CD4-positive, alpha-beta T cell (primary cell): ENCODE measurements at regions not wholly inside any gene's neighbourhood (a gene's known extent, or its start where the extent isn't known, plus 50 kb on each side); places are given as distances from the start of the nearest gene placed in this dataset.
"Not testable (repeated sequence)": the region's sequence is repeated elsewhere in the genome, so short reads cannot be mapped to it uniquely, and the experiment has no call there.

ENCODE experiments used
- ATAC-seq: fragments of 200-7000 bp; cut with Tn5 transposase; one replicate; pipeline ENCODE4 v1.10.0; 2022; ENCODE audit warnings: mild to moderate bottlenecking; ENCODE audit not compliant: poor library complexity
- CTCF ChIA-PET: fragments of 350-600 bp; sonication (Branson Sonifier 250); formaldehyde crosslinking; loops from one replicate; lab custom pipeline; 2021; ENCODE audit warnings: antibody characterized with exemption, inconsistent platforms; lab: Charles Lee
- POLR2A ChIA-PET: fragments of 350-600 bp; sonication (Branson Sonifier 250); formaldehyde crosslinking; loops from one replicate; lab custom pipeline; 2021; ENCODE audit warnings: antibody characterized with exemption, inconsistent platforms; lab: Charles Lee
- DNase-seq, 14 experiments: peaks; one replicate each; pipeline ENCODE4 v3.0.0-alpha.2; 2013 to 2020; ENCODE audit warnings: mixed read lengths in 2 of 14
- H3K27ac ChIP-seq, 2 donors: one replicate each; pipeline versions ENCODE4 v1.5.1 to v1.7.0; 2013; ENCODE audit warnings: low read length in 2 of 2, low read depth in 1 of 2, mild to moderate bottlenecking in 1 of 2
- H3K27me3 ChIP-seq, 2 experiments: 1 replicate in 1 of 2; 2 replicates in 1 of 2; pipeline versions ENCODE4 v1.6.1 to v1.7.0; 2013; ENCODE audit warnings: low read length in 2 of 2, control low read depth in 1 of 2, mild to moderate bottlenecking in 1 of 2, moderate library complexity in 1 of 2; ENCODE audit not compliant: insufficient read depth in 2 of 2, control insufficient read depth in 1 of 2
- H3K36me3 ChIP-seq: one replicate; pipeline ENCODE4 v1.6.1; 2013; ENCODE audit warnings: low read length, control low read depth; ENCODE audit not compliant: insufficient read depth
- H3K4me1 ChIP-seq: one replicate; pipeline ENCODE4 v1.6.1; 2013; ENCODE audit warnings: low read length, control low read depth; ENCODE audit not compliant: insufficient read depth
- H3K4me3 ChIP-seq: one replicate; pipeline ENCODE4 v1.5.1; 2013; ENCODE audit warnings: mild to moderate bottlenecking, low read length, moderate library complexity
- H3K9me3 ChIP-seq, 2 experiments: 1 replicate in 1 of 2; 2 replicates in 1 of 2; pipeline versions ENCODE4 v1.6.1 to v1.7.0; 2013; ENCODE audit warnings: low read length in 2 of 2, mild to moderate bottlenecking in 2 of 2, control low read depth in 1 of 2, moderate library complexity in 1 of 2; ENCODE audit not compliant: control insufficient read depth in 1 of 2, insufficient read depth in 1 of 2
- H3K27ac Mint-ChIP-seq: one replicate; pipeline ENCODE4 v1.8.0; 2020; ENCODE audit warnings: mixed read lengths
- H3K27me3 Mint-ChIP-seq: one replicate; pipeline ENCODE4 v1.8.0; 2021; ENCODE audit warnings: mixed read lengths
- H3K36me3 Mint-ChIP-seq: one replicate; pipeline ENCODE4 v1.8.0; 2021; ENCODE audit warnings: low read depth, mixed read lengths
- H3K4me1 Mint-ChIP-seq: one replicate; pipeline ENCODE4 v1.8.0; 2021; ENCODE audit warnings: low read depth, mixed read lengths
- H3K4me3 Mint-ChIP-seq: one replicate; pipeline ENCODE4 v1.8.0; 2020; ENCODE audit warnings: mild to moderate bottlenecking, mixed read lengths
- H3K9me3 Mint-ChIP-seq: one replicate; pipeline ENCODE4 v1.8.0; 2020; ENCODE audit warnings: mixed read lengths
- intact Hi-C, 2 experiments: fragments of 100-400 bp; cut with DNase I in 1 of 2; cut with micrococcal nuclease in 1 of 2; formaldehyde crosslinking; loops; one replicate each; pipeline versions ENCODE4 v1.15.1 to v1.9.0; 2023 to 2025; cut with DNase I, micrococcal nuclease
- TF ChIP-seq, protein P1 (sequence below): fragments of 200-600 bp; IDR thresholded peaks from one replicate; pipeline ENCODE4 v1.8.0; 2022; ENCODE audit warnings: antibody characterized with exemption, mild to moderate bottlenecking

DNA sequence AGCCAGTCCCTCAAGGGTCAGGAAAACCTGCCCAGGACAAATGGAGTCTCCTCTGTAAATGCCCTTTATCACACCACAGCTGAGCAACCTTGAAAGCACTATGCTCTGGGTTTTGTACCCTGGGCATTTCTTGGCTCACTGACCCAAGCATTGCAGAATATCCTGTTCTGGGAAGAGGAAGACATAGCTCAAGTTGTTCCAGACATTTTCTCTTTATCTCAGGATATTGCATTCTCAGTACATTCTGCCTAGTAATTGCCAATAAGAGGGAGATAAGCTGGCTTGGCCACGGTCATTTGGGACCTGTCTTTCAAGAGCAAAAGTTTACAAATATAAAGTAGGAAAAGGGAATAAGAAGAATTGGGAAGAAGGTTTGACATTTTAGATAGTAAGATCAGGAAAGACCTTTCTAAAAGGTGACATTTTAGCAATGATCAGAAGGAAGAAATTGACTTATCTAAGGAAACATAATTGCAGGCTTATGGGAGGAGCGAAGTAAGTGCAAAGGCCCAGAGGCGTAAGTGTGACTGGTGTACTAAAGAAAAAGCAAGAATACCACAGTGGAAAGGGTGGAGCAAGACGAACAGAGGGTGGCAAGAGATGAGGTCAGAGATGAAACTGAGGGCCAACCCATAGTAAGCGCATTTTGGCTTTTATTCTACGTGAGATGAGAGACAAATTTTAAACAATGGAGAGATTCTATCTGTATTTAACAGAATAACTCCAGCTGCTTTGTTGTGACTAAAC, 394.0 kb upstream of the CXADR start:
- no peak for DNase-seq
- no peaks in the 10 kb centered on the region for H3K9me3 ChIP-seq
- TF ChIP-seq, protein P1, sequence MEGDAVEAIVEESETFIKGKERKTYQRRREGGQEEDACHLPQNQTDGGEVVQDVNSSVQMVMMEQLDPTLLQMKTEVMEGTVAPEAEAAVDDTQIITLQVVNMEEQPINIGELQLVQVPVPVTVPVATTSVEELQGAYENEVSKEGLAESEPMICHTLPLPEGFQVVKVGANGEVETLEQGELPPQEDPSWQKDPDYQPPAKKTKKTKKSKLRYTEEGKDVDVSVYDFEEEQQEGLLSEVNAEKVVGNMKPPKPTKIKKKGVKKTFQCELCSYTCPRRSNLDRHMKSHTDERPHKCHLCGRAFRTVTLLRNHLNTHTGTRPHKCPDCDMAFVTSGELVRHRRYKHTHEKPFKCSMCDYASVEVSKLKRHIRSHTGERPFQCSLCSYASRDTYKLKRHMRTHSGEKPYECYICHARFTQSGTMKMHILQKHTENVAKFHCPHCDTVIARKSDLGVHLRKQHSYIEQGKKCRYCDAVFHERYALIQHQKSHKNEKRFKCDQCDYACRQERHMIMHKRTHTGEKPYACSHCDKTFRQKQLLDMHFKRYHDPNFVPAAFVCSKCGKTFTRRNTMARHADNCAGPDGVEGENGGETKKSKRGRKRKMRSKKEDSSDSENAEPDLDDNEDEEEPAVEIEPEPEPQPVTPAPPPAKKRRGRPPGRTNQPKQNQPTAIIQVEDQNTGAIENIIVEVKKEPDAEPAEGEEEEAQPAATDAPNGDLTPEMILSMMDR, result no peak
- H3K4me1 ChIP-seq, result no peaks in the 10 kb centered on the region
- H3K27ac ChIP-seq, result no peak overlapping the region
- no peak for ATAC-seq
- H3K27me3 Mint-ChIP-seq, result no peaks in the 10 kb centered on the region
- H3K4me1 Mint-ChIP-seq, result no peaks in the 10 kb centered on the region
- no peaks in the 10 kb centered on the region for H3K36me3 ChIP-seq
- no peak overlapping the region for H3K27ac Mint-ChIP-seq
- intact Hi-C loops, result no loop called here
- no peaks in the 10 kb centered on the region for H3K27me3 ChIP-seq
- no peaks in the 10 kb centered on the region for H3K36me3 Mint-ChIP-seq
- POLR2A ChIA-PET, result no interaction called here
- H3K9me3 Mint-ChIP-seq, result peaks cover 8% of the 10 kb centered on the region
- no peak overlapping the region for H3K4me3 Mint-ChIP-seq
- no peak overlapping the region for H3K4me3 ChIP-seq
- CTCF ChIA-PET, result no interaction called here

DNA sequence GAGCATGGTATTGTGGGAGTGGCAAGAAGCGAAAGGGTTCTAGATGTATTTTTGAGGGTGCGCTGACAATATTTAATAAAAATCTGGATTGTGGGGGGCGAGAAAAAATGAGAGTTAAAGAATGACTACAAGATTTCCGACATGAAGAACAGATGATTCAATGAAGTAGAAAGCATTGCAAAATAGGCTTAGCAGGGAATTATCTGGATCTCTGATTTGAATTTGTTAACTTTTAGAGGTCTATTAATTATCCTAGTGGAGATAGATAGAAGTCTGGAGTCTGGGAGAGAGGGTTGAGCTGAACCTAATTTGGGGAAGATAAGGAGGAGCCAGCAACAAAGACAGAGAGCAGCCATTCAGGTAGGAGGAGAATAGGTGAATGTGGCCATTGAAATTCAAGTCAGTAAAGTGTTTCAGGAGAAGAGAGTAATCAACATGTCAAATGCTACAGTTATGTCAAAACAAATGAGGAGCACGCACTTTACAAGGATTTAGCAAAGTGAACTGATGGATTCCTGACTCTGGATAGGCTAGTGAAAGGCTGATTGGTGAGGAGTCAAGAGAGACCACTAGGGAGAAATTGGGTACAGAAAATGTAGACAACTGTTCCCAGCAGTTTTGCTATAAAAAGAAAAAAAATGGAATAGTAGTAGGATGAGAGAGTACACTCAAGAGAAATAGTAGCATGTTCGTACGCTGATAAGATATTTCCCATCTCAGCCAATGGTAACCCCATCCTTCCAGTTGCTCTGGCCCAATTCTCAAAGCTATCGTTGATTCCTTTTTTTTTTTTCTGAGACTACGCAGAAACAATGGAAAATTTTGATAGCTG, 393.2 kb upstream of the CXADR start:
- H3K4me1 ChIP-seq, result no peaks in the 10 kb centered on the region
- DNase-seq (no peak), ATAC-seq (no peak)
- Mint-ChIP-seq H3K27me3 (no peaks in the 10 kb centered on the region), H3K36me3 (no peaks in the 10 kb centered on the region), H3K4me1 (no peaks in the 10 kb centered on the region), H3K9me3 (peaks cover 8% of the 10 kb centered on the region), H3K4me3 (no peak overlapping the region), H3K27ac (no peak overlapping the region)
- H3K4me3 ChIP-seq, result no peak overlapping the region
- intact Hi-C loops, result no loop called here
- H3K36me3 ChIP-seq, result no peaks in the 10 kb centered on the region
- H3K27me3 ChIP-seq, result no peaks in the 10 kb centered on the region
- ChIA-PET POLR2A (no interaction called here), CTCF (no interaction called here)
- H3K9me3 ChIP-seq, result no peaks in the 10 kb centered on the region
- H3K27ac ChIP-seq, result no peak overlapping the region
- TF ChIP-seq, protein P1, result no peak

DNA sequence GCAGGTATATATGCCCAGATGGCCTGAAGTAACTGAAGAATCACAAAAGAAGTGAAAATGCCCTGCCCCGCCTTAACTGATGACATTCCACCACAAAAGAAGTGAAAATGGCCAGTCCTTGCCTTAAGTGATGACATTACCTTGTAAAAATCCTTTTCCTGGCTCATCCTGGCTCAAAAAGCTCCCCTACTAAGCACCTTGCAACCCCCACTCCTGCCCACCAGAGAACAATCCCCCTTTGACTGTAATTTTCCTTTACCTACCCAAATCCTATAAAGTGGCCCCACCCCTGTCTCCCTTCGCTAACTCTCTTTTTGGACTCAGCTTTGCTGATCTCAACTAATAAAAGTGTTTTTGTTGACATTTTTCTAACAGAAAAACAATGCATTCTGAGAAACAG, 385.4 kb upstream of the CXADR start:
- H3K4me1 Mint-ChIP-seq, H3K27ac ChIP-seq, POLR2A ChIA-PET, H3K36me3 ChIP-seq, DNase-seq, CTCF ChIA-PET, intact Hi-C loops, H3K27me3 Mint-ChIP-seq, ATAC-seq, H3K9me3 Mint-ChIP-seq, H3K27ac Mint-ChIP-seq, H3K4me3 Mint-ChIP-seq, H3K27me3 ChIP-seq, H3K4me1 ChIP-seq, H3K9me3 ChIP-seq, H3K4me3 ChIP-seq, H3K36me3 Mint-ChIP-seq: not testable (repeated sequence)
